ENCODE measurements at regions not wholly inside any gene's neighbourhood (a gene's known extent, or its start where the extent isn't known, plus 50 kb on each side); places are given as distances from the start of the nearest gene placed in this dataset.

- in situ Hi-C loops (cut with MboI; ENCODE audit: low sequenced_read_pairs, unreplicated experiment), result no loop called here
- no peak for DNase-seq (ENCODE audit: low spot score)
- TF ChIP-seq CTCF (IDR thresholded peaks at IDR 0.05; ENCODE audit: borderline replicate concordance, control extremely low read depth, extremely low read depth, insufficient read depth, missing control alignments), result no peak
These were observed 476.5 kb upstream of the PCDH15 start for GRCh38 chr10:55277549-55277948.

- no peak for DNase-seq (ENCODE audit: low spot score)
- TF ChIP-seq CTCF (IDR thresholded peaks at IDR 0.05; ENCODE audit: borderline replicate concordance, control extremely low read depth, extremely low read depth, insufficient read depth, missing control alignments), result no peak
- in situ Hi-C loops (cut with MboI; ENCODE audit: low sequenced_read_pairs, unreplicated experiment), result no loop called here
These were observed 473.3 kb upstream of the PCDH15 start for GRCh38 chr10:55274367-55274766.

GRCh38 chr10:55273946-55274345 is 472.9 kb upstream of the PCDH15 start:
- DNase-seq (ENCODE audit: low spot score), result no peak
- in situ Hi-C loops (cut with MboI; ENCODE audit: low sequenced_read_pairs, unreplicated experiment), result no loop called here
- TF ChIP-seq CTCF (IDR thresholded peaks at IDR 0.05; ENCODE audit: borderline replicate concordance, control extremely low read depth, extremely low read depth, insufficient read depth, missing control alignments), result no peak

- in situ Hi-C loops (cut with MboI; ENCODE audit: low sequenced_read_pairs, unreplicated experiment), result no loop called here
- TF ChIP-seq CTCF (IDR thresholded peaks at IDR 0.05; ENCODE audit: borderline replicate concordance, control extremely low read depth, extremely low read depth, insufficient read depth, missing control alignments), result no peak
- DNase-seq (ENCODE audit: low spot score), result no peak
These were observed 471.9 kb upstream of the PCDH15 start for GRCh38 chr10:55272886-55273285.

GRCh38 chr10:55266797-55267196 is 465.8 kb upstream of the PCDH15 start:
- TF ChIP-seq CTCF (IDR thresholded peaks at IDR 0.05; ENCODE audit: borderline replicate concordance, control extremely low read depth, extremely low read depth, insufficient read depth, missing control alignments), result no peak
- DNase-seq (ENCODE audit: low spot score), result no peak
- in situ Hi-C loops (cut with MboI; ENCODE audit: low sequenced_read_pairs, unreplicated experiment), result no loop called here

GRCh38 chr10:55263327-55263726 is 462.3 kb upstream of the PCDH15 start:
- TF ChIP-seq CTCF (IDR thresholded peaks at IDR 0.05; ENCODE audit: borderline replicate concordance, control extremely low read depth, extremely low read depth, insufficient read depth, missing control alignments), result no peak
- DNase-seq (ENCODE audit: low spot score), result no peak
- in situ Hi-C loops (cut with MboI; ENCODE audit: low sequenced_read_pairs, unreplicated experiment), result no loop called here

- in situ Hi-C loops (cut with MboI; ENCODE audit: low sequenced_read_pairs, unreplicated experiment), result no loop called here
- TF ChIP-seq CTCF (IDR thresholded peaks at IDR 0.05; ENCODE audit: borderline replicate concordance, control extremely low read depth, extremely low read depth, insufficient read depth, missing control alignments), result no peak
These were observed 441.5 kb upstream of the PCDH15 start for GRCh38 chr10:55242544-55242943.

More at GRCh38 chr10:55242544-55242943, 441.5 kb upstream of the PCDH15 start:
- no peak for DNase-seq (ENCODE audit: low spot score)
